Mucosa of rectum (tissue), 2 donors: ENCODE measurements at regions not wholly inside any gene's neighbourhood (a gene's known extent, or its start where the extent isn't known, plus 50 kb on each side); places are given as distances from the start of the nearest gene placed in this dataset.

Experiments
- H3K27ac ChIP-seq, 2 donors: one replicate each; pipeline ENCODE4 v1.7.0; 2013; ENCODE audit warnings: inconsistent platforms in 2 of 2, low read depth in 2 of 2, low read length in 2 of 2
- H3K27me3 ChIP-seq, 2 donors: one replicate each; pipeline ENCODE4 v1.7.0; 2013; ENCODE audit warnings: low read length in 2 of 2; ENCODE audit not compliant: control insufficient read depth in 2 of 2, insufficient read depth in 2 of 2
- H3K36me3 ChIP-seq, 2 donors: one replicate each; pipeline ENCODE4 v1.7.0; 2013; ENCODE audit warnings: low read length in 2 of 2; ENCODE audit not compliant: control insufficient read depth in 2 of 2, insufficient read depth in 2 of 2
- H3K4me1 ChIP-seq, 2 donors: one replicate each; pipeline ENCODE4 v1.7.0; 2013; ENCODE audit warnings: low read length in 2 of 2, mild to moderate bottlenecking in 1 of 2; ENCODE audit not compliant: control insufficient read depth in 2 of 2, insufficient read depth in 2 of 2
- H3K4me3 ChIP-seq, 2 donors: one replicate each; pipeline ENCODE4 v1.7.0; 2013; ENCODE audit warnings: low read length in 2 of 2
- H3K9ac ChIP-seq, 2 donors: one replicate each; pipeline ENCODE4 v1.7.0; 2013; ENCODE audit warnings: low read length in 2 of 2, low read depth in 1 of 2, mild to moderate bottlenecking in 1 of 2
- H3K9me3 ChIP-seq, 2 donors: one replicate each; pipeline ENCODE4 v1.7.0; 2013; ENCODE audit warnings: low read length in 2 of 2; ENCODE audit not compliant: control insufficient read depth in 2 of 2
- donor health status: healthy.
- donor health status: Normal muscosa, but diverticular disease.

GRCh38 chr14:65849091-65849490 is 436.6 kb downstream of the FUT8 start:
- Histone ChIP-seq H3K36me3 (no peaks in the 10 kb centered on the region), H3K27ac (no peak overlapping the region), H3K27me3 (no peaks in the 10 kb centered on the region), H3K9me3 (no peaks in the 10 kb centered on the region), H3K4me1 (no peaks in the 10 kb centered on the region), H3K9ac (no peak overlapping the region), H3K4me3 (no peak overlapping the region)

DNA sequence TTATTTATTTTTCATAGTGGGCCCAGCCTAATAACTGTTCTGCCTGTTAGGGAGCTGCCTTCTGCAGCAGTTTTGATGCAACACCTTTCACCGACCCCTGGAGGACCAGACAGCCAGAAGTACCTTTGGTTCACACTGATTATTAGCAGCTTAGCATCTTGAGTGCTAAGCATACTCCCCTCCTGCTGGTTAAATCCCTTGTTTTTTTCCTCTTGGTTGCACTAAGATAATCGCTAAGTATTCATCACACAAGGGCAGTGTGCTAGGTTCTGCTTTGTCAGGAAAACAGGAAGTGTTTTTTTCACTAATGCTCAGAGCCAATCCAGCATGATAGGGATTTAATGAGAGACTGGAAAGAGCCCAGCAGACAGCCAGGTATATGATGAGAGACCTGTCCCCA is 437.0 kb downstream of the FUT8 start:
- no peaks in the 10 kb centered on the region for H3K4me1 ChIP-seq

GRCh38 chr14:65850429-65851135 is 438.1 kb downstream of the FUT8 start:
- no peaks in the 10 kb centered on the region for H3K27me3 ChIP-seq
- H3K4me3 ChIP-seq, result no peak overlapping the region
- H3K9ac ChIP-seq, result no peak overlapping the region
- H3K4me1 ChIP-seq, result no peaks in the 10 kb centered on the region
- H3K9me3 ChIP-seq, result no peaks in the 10 kb centered on the region
- H3K36me3 ChIP-seq, result no peaks in the 10 kb centered on the region
- peak overlapping the region in 1 of 2 donors; percentile 9 for H3K27ac ChIP-seq

More for the DNA sequence above, 437.0 kb downstream of the FUT8 start:
- H3K27me3 ChIP-seq, result no peaks in the 10 kb centered on the region
- no peaks in the 10 kb centered on the region for H3K36me3 ChIP-seq
- H3K9me3 ChIP-seq, result no peaks in the 10 kb centered on the region
- H3K9ac ChIP-seq, result no peak overlapping the region
- no peak overlapping the region for H3K27ac ChIP-seq
- H3K4me3 ChIP-seq, result no peak overlapping the region

- no peaks in the 10 kb centered on the region for H3K9me3 ChIP-seq
- H3K9ac ChIP-seq, result no peak overlapping the region
- no peaks in the 10 kb centered on the region for H3K36me3 ChIP-seq
- H3K27me3 ChIP-seq, result no peaks in the 10 kb centered on the region
- H3K4me3 ChIP-seq, result no peak overlapping the region
- H3K27ac ChIP-seq, result no peak overlapping the region
- no peaks in the 10 kb centered on the region for H3K4me1 ChIP-seq
Measured at GRCh38 chr14:65852689-65853088, 440.2 kb downstream of the FUT8 start.

GRCh38 chr14:65853407-65853955 is 441.0 kb downstream of the FUT8 start:
- H3K27me3 ChIP-seq, result no peaks in the 10 kb centered on the region
- H3K4me3 ChIP-seq, result no peak overlapping the region
- no peaks in the 10 kb centered on the region for H3K4me1 ChIP-seq
- H3K9me3 ChIP-seq, result no peaks in the 10 kb centered on the region
- no peaks in the 10 kb centered on the region for H3K36me3 ChIP-seq
- H3K9ac ChIP-seq, result no peak overlapping the region
- H3K27ac ChIP-seq, result no peak overlapping the region

DNA sequence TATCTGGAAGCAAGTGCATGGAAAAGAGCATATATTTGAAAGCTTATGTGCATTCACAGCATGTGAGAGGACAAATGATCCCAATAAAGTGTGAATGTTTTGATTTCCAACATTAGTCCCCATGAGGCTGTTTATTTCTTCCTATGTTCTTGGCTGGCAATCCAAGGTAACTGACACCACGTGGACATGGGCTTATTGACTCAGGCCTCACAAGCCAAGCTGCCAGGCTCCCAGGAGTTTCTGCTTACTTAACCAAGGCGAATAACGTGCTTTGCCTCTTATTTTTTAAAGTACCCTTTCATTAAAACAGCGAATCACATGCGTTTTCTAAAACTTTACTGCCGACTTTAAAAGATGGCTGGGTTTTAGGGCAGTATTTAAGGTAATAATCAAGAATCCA is 441.7 kb downstream of the FUT8 start:
- H3K27me3 ChIP-seq, result no peaks in the 10 kb centered on the region
- no peak overlapping the region for H3K4me3 ChIP-seq
- no peaks in the 10 kb centered on the region for H3K4me1 ChIP-seq
- H3K9me3 ChIP-seq, result no peaks in the 10 kb centered on the region
- no peak overlapping the region for H3K9ac ChIP-seq
- no peak overlapping the region for H3K27ac ChIP-seq
- no peaks in the 10 kb centered on the region for H3K36me3 ChIP-seq

DNA sequence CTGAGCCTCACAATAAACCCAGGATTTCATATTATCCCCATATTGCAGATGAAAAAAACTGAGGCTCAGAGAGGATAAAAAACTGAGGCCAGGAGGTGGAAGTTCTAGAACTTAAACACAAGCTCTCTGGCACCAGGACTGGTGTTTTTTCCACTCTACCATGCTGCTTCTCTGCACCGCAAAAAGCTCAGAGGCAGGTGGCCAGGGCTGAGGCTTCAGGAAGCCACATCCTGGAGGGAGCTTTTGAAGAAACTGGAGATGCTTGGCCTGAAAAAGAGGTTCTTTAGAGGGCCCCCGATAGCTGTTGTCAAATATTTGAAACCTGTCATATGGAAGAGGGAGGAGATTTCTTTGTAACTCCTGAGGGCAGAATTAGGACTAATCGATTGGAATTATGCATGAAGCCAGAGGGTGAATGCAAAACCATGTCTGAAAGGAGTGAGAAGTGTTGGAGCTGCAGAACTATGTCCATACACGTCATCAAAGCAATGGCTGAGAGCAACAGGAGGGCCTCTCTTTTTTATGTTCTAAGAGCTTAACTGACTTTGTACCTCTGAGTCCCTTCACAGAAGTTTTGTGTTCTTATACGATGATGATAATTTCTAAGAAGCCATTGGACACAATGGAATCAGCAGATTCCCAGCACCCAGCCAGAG is 448.6 kb downstream of the FUT8 start:
- no peaks in the 10 kb centered on the region for H3K36me3 ChIP-seq
- H3K9ac ChIP-seq, result no peak overlapping the region
- H3K4me1 ChIP-seq, result no peaks in the 10 kb centered on the region
- no peaks in the 10 kb centered on the region for H3K9me3 ChIP-seq
- no peak overlapping the region for H3K4me3 ChIP-seq
- H3K27ac ChIP-seq, result no peak overlapping the region
- H3K27me3 ChIP-seq, result no peaks in the 10 kb centered on the region

DNA sequence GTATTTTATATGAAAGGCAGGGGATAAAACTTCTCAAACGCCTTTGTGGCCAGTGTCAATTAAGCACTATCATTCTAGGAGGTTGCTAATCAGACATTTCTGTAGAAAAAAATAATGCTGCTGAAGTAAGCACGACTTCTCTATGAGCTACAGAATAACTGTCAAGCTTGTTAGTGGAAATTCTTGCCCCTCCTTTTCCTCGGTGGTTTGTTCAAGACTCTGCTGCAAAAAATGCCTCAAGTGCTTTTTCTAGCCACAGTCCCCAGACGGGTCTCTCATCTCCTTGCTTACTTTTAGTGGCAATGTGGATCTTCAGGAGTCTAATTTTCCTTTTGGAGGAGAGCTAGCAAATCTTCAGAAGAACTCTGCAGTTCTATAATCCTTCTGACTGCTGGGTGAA is 452.0 kb downstream of the FUT8 start:
- Histone ChIP-seq H3K27ac (no peak overlapping the region), H3K36me3 (no peaks in the 10 kb centered on the region), H3K4me1 (no peaks in the 10 kb centered on the region), H3K9me3 (no peaks in the 10 kb centered on the region), H3K4me3 (no peak overlapping the region), H3K27me3 (no peaks in the 10 kb centered on the region), H3K9ac (no peak overlapping the region)

DNA sequence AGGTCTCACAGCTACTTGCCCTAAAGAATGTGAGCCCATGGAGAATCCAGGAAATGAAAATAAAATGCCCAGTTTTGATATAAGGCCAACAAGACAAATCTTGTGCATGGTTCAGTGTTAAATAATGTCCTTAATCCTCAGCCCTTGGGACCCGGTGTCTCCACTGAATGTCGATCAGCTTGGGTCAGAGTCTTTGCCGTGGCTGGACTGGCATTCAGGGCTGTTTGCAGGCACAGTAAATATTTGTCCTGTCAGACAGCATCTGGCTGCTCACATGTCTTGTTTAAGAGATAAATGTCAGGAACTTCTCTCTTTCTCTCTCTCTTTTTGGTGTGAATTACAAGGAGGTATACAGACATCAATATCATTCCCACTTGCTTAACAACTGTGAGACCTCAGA is 452.5 kb downstream of the FUT8 start:
- Histone ChIP-seq H3K9me3 (no peaks in the 10 kb centered on the region), H3K9ac (no peak overlapping the region), H3K27me3 (no peaks in the 10 kb centered on the region), H3K4me1 (no peaks in the 10 kb centered on the region), H3K4me3 (no peak overlapping the region), H3K36me3 (no peaks in the 10 kb centered on the region), H3K27ac (no peak overlapping the region)

GRCh38 chr14:65866448-65866847 is 453.9 kb downstream of the FUT8 start:
- Histone ChIP-seq H3K4me3 (no peak overlapping the region), H3K36me3 (no peaks in the 10 kb centered on the region), H3K27ac (no peak overlapping the region), H3K9me3 (no peaks in the 10 kb centered on the region), H3K27me3 (no peaks in the 10 kb centered on the region), H3K4me1 (no peaks in the 10 kb centered on the region), H3K9ac (no peak overlapping the region)
